ENCODE measurements at regions not wholly inside any gene's neighbourhood (a gene's known extent, or its start where the extent isn't known, plus 50 kb on each side); places are given as distances from the start of the nearest gene placed in this dataset.

- Histone ChIP-seq H3K9ac (no peak overlapping the region), H4K20me1 (ENCODE audit: low read depth) (no peaks in the 10 kb centered on the region), H3K9me3 (ENCODE audit: low read depth) (no peaks in the 10 kb centered on the region), H3K4me2 (no peak overlapping the region), H3K36me3 (no peaks in the 10 kb centered on the region), H3K27ac (no peak overlapping the region), H3F3A (ENCODE audit: low read depth) (no peaks in the 10 kb centered on the region), H2AFZ (replicated peaks) (no peak overlapping the region), H3K27me3 (no peaks in the 10 kb centered on the region), H3K79me2 (ENCODE audit: low read depth) (no peaks in the 10 kb centered on the region), H3K4me3 (no peak overlapping the region), H3K4me1 (no peaks in the 10 kb centered on the region)
- Mint-ChIP-seq H3K9me3 (peaks cover 3% of the 10 kb centered on the region), H3K4me3 (no peak overlapping the region), H3K36me3 (no peaks in the 10 kb centered on the region), H3K27ac (no peak overlapping the region), H3K27me3 (ENCODE audit: insufficient read depth, low read depth) (no peaks in the 10 kb centered on the region), H3K4me1 (peaks cover under 1% of the 10 kb centered on the region)
- DNase-seq (ENCODE audit: low spot score), result no peak
- TF ChIP-seq EZH2phosphoT487 (IDR thresholded peaks at IDR 0.05) (no peak), EZH2 (IDR thresholded peaks at IDR 0.05) (no peak), CTCF (IDR thresholded peaks at IDR 0.05) (no peak)
These were observed 420.0 kb upstream of the PODXL start for GRCh38 chr7:131976411-131976810.

DNA sequence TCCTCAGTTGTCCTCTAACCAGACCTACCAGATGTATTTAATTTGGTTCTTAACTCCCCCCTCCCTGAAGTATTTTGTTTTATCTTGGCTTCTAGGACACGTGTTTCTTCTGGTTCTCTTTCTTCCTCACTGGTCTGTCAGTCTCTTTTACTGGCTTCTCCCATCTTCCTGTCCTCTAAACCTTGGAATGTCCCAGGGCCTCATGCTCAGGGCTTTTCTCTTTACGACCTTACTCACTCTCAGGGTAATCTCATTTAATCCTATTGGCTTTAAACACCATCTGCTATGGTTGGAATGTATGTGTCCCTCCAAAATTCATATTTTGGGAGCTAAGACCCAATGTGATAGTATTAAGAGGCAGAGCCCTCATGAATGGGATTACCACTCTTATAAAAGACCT lies 418.2 kb upstream of the PODXL start:
- no peak overlapping the region for H3K4me2 ChIP-seq
- DNase-seq (ENCODE audit: low spot score), result no peak
- H3K4me3 ChIP-seq, result no peak overlapping the region
- Mint-ChIP-seq H3K27ac (no peak overlapping the region), H3K36me3 (no peaks in the 10 kb centered on the region), H3K27me3 (ENCODE audit: insufficient read depth, low read depth) (no peaks in the 10 kb centered on the region), H3K4me1 (peaks cover 2% of the 10 kb centered on the region), H3K9me3 (peaks cover 3% of the 10 kb centered on the region), H3K4me3 (no peak overlapping the region)
- H3K27me3 ChIP-seq, result no peaks in the 10 kb centered on the region
- H3K4me1 ChIP-seq, result no peaks in the 10 kb centered on the region
- no peaks in the 10 kb centered on the region for H4K20me1 ChIP-seq (ENCODE audit: low read depth)
- no peaks in the 10 kb centered on the region for H3K9me3 ChIP-seq (ENCODE audit: low read depth)
- no peak overlapping the region for H3K27ac ChIP-seq
- TF ChIP-seq EZH2phosphoT487 (IDR thresholded peaks at IDR 0.05) (no peak), CTCF (IDR thresholded peaks at IDR 0.05) (no peak), EZH2 (IDR thresholded peaks at IDR 0.05) (no peak)
- no peaks in the 10 kb centered on the region for H3K36me3 ChIP-seq
- no peaks in the 10 kb centered on the region for H3F3A ChIP-seq (ENCODE audit: low read depth)
- no peak overlapping the region for H2AFZ ChIP-seq (replicated peaks)
- no peaks in the 10 kb centered on the region for H3K79me2 ChIP-seq (ENCODE audit: low read depth)
- H3K9ac ChIP-seq, result no peak overlapping the region

GRCh38 chr7:131972251-131972650 lies 415.8 kb upstream of the PODXL start:
- no peak overlapping the region for H3K4me3 ChIP-seq
- H3K9me3 Mint-ChIP-seq, result no peaks in the 10 kb centered on the region
- H2AFZ ChIP-seq (replicated peaks), result no peak overlapping the region
- no peaks in the 10 kb centered on the region for H3K27me3 Mint-ChIP-seq (ENCODE audit: insufficient read depth, low read depth)
- TF ChIP-seq EZH2 (IDR thresholded peaks at IDR 0.05), result no peak
- no peak for TF ChIP-seq EZH2phosphoT487 (IDR thresholded peaks at IDR 0.05)
- no peak for TF ChIP-seq CTCF (IDR thresholded peaks at IDR 0.05)
- no peaks in the 10 kb centered on the region for H3K27me3 ChIP-seq
- H4K20me1 ChIP-seq (ENCODE audit: low read depth), result no peaks in the 10 kb centered on the region
- no peaks in the 10 kb centered on the region for H3F3A ChIP-seq (ENCODE audit: low read depth)
- H3K27ac ChIP-seq, result no peak overlapping the region
- no peaks in the 10 kb centered on the region for H3K36me3 Mint-ChIP-seq
- no peaks in the 10 kb centered on the region for H3K9me3 ChIP-seq (ENCODE audit: low read depth)
- peaks cover 2% of the 10 kb centered on the region for H3K4me1 Mint-ChIP-seq
- no peaks in the 10 kb centered on the region for H3K79me2 ChIP-seq (ENCODE audit: low read depth)
- H3K4me2 ChIP-seq, result no peak overlapping the region
- H3K27ac Mint-ChIP-seq, result no peak overlapping the region
- H3K4me1 ChIP-seq, result no peaks in the 10 kb centered on the region
- H3K36me3 ChIP-seq, result no peaks in the 10 kb centered on the region
- no peak for DNase-seq (ENCODE audit: low spot score)
- H3K9ac ChIP-seq, result no peak overlapping the region
- no peak overlapping the region for H3K4me3 Mint-ChIP-seq

DNA sequence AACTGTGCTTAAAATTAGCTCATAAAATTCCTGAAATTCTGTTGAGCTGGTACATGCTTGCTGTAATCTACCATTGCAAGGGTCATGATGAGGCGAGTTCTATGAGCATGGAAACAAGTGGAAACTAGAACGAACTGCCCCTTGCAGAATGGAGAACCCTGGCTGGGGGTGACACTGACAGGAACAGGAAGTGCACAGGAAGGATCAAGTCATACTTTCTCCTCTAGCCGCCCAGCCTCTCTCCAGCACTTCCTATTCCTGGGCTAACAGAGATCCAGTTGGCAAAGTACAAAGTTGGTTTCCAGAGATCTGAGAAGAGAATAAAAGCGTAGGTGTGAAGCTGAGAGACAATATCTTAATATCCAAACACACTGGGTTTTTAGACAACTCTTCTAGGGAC lies 414.2 kb upstream of the PODXL start:
- Histone ChIP-seq H3F3A (ENCODE audit: low read depth) (no peaks in the 10 kb centered on the region), H3K4me3 (no peak overlapping the region), H3K9me3 (ENCODE audit: low read depth) (no peaks in the 10 kb centered on the region), H3K4me2 (no peak overlapping the region), H3K9ac (no peak overlapping the region), H3K79me2 (ENCODE audit: low read depth) (no peaks in the 10 kb centered on the region), H4K20me1 (ENCODE audit: low read depth) (no peaks in the 10 kb centered on the region), H3K27me3 (no peaks in the 10 kb centered on the region), H3K36me3 (no peaks in the 10 kb centered on the region), H3K27ac (no peak overlapping the region), H2AFZ (replicated peaks) (no peak overlapping the region), H3K4me1 (no peaks in the 10 kb centered on the region)
- peaks cover 2% of the 10 kb centered on the region for H3K4me1 Mint-ChIP-seq
- TF ChIP-seq EZH2 (IDR thresholded peaks at IDR 0.05), result no peak
- no peak for TF ChIP-seq CTCF (IDR thresholded peaks at IDR 0.05)
- TF ChIP-seq EZH2phosphoT487 (IDR thresholded peaks at IDR 0.05), result no peak
- DNase-seq (ENCODE audit: low spot score), result no peak
- no peaks in the 10 kb centered on the region for H3K36me3 Mint-ChIP-seq
- H3K4me3 Mint-ChIP-seq, result no peak overlapping the region
- H3K9me3 Mint-ChIP-seq, result no peaks in the 10 kb centered on the region
- H3K27ac Mint-ChIP-seq, result no peak overlapping the region
- H3K27me3 Mint-ChIP-seq (ENCODE audit: insufficient read depth, low read depth), result no peaks in the 10 kb centered on the region
